ENCODE measurements at regions not wholly inside any gene's neighbourhood (a gene's known extent, or its start where the extent isn't known, plus 50 kb on each side); places are given as distances from the start of the nearest gene placed in this dataset.

- intact Hi-C loops (cut with DNase I): no loop called here
- WGBS (ENCODE audit: insufficient coverage, low coverage, low lambda C conversion rate, missing lambda C conversion rate): 44% methylated on average over 1 of the region's 2 CpGs
Observed at GRCh38 chr5:142508591-142508990, 177.3 kb downstream of the FGF1 start.

GRCh38 chr5:142507531-142508372 is 178.1 kb downstream of the FGF1 start:
- H3K4me1 ChIP-seq: peaks cover 0 to 49% (median 19%) of the 10 kb centered on the region in 4 donors
- no peaks in the 10 kb centered on the region for H3K27me3 ChIP-seq
- intact Hi-C loops (cut with DNase I): no loop called here
- H3K9me3 ChIP-seq: no peaks in the 10 kb centered on the region
- DNase-seq (no peak), ATAC-seq (peak in 1 of 4 donors; percentile 5)
- H3K27ac ChIP-seq: peak overlapping the region in 1 of 3 donors; percentile 62
- no peak overlapping the region for H3K4me3 ChIP-seq
- no peak for TF ChIP-seq CTCF (IDR thresholded peaks at IDR 0.05)
- no peak for TF ChIP-seq POLR2A (IDR thresholded peaks at IDR 0.05)
- WGBS (ENCODE audit: insufficient coverage, low coverage, low lambda C conversion rate, missing lambda C conversion rate): 70% methylated on average over 20 of the region's 21 CpGs
- H3K36me3 ChIP-seq: no peaks in the 10 kb centered on the region

More at GRCh38 chr5:142508591-142508990, 177.3 kb downstream of the FGF1 start:
- H3K36me3 ChIP-seq: no peaks in the 10 kb centered on the region
- peaks cover 0 to 50% (median 20%) of the 10 kb centered on the region in 4 donors for H3K4me1 ChIP-seq
- no peaks in the 10 kb centered on the region for H3K27me3 ChIP-seq
- DNase-seq (no peak), ATAC-seq (no peak)
- peak overlapping the region in 2 of 3 donors; percentile 62 to 64 for H3K27ac ChIP-seq
- TF ChIP-seq CTCF (IDR thresholded peaks at IDR 0.05): no peak
- no peaks in the 10 kb centered on the region for H3K9me3 ChIP-seq
- no peak overlapping the region for H3K4me3 ChIP-seq

- WGBS (ENCODE audit: insufficient coverage, low coverage, low lambda C conversion rate, missing lambda C conversion rate): 68% methylated on average over 4 of the region's 4 CpGs
- intact Hi-C loops (cut with DNase I): no loop called here
- no peak overlapping the region for H3K4me3 ChIP-seq
- no peaks in the 10 kb centered on the region for H3K36me3 ChIP-seq
- peaks cover 0 to 39% (median 15%) of the 10 kb centered on the region in 4 donors for H3K4me1 ChIP-seq
- no peaks in the 10 kb centered on the region for H3K27me3 ChIP-seq
- H3K9me3 ChIP-seq: no peaks in the 10 kb centered on the region
- TF ChIP-seq POLR2A (IDR thresholded peaks at IDR 0.05) (no peak), CTCF (IDR thresholded peaks at IDR 0.05) (no peak)
- ATAC-seq: no peak
- H3K27ac ChIP-seq: no peak overlapping the region
- DNase-seq: no peak
Observed at GRCh38 chr5:142506756-142507155, 179.1 kb downstream of the FGF1 start.

- no CpG with 5 or more reads among the region's 1 CpG for WGBS (ENCODE audit: insufficient coverage, low coverage, low lambda C conversion rate, missing lambda C conversion rate)
- H3K4me3 ChIP-seq: no peak overlapping the region
- DNase-seq (no peak), ATAC-seq (no peak)
- H3K27me3 ChIP-seq: no peaks in the 10 kb centered on the region
- H3K9me3 ChIP-seq: no peaks in the 10 kb centered on the region
- peaks cover 0 to 32% (median 14%) of the 10 kb centered on the region in 4 donors for H3K4me1 ChIP-seq
- H3K27ac ChIP-seq: no peak overlapping the region
- no peak for TF ChIP-seq CTCF (IDR thresholded peaks at IDR 0.05)
- no peak for TF ChIP-seq POLR2A (IDR thresholded peaks at IDR 0.05)
- no peaks in the 10 kb centered on the region for H3K36me3 ChIP-seq
- intact Hi-C loops (cut with DNase I): no loop called here
Observed at GRCh38 chr5:142506046-142506445, 179.8 kb downstream of the FGF1 start.

Data from right lobe of liver (tissue), 6 donors.